Stimulated activated CD8-positive, alpha-beta memory T cell treated with anti-CD3 and anti-CD28 coated beads, Interleukin-4, amount 100 ng/mL, for 48 hours (primary cell): ENCODE measurements at regions not wholly inside any gene's neighbourhood (a gene's known extent, or its start where the extent isn't known, plus 50 kb on each side); places are given as distances from the start of the nearest gene placed in this dataset.
"Not testable (repeated sequence)": the region's sequence is repeated elsewhere in the genome, so short reads cannot be mapped to it uniquely, and the experiment has no call there.

ENCODE experiments used
- DNase-seq: peaks from one replicate; pipeline ENCODE4 v3.0.0-alpha.2; 2020

DNA sequence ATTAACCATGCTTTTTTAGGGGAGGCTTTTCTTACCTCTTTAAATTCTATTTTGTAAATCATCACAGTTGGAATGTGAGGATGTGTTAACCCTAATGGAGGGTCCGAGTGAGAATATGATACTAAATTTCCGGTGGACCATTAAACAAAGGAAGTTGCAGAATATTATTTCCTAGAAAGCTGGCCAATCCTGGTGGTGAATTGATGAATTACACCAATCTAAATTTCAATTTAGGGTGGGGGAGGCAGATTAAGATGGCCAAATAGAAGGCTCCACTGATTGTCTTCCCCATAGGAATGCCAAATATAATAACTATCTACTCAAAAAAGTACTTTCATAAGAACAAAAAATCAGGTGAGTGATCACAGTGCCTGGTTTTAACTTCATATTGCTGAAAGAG lies 1045.6 kb downstream of the GLUD2 start:
- DNase-seq, result no peak

DNA sequence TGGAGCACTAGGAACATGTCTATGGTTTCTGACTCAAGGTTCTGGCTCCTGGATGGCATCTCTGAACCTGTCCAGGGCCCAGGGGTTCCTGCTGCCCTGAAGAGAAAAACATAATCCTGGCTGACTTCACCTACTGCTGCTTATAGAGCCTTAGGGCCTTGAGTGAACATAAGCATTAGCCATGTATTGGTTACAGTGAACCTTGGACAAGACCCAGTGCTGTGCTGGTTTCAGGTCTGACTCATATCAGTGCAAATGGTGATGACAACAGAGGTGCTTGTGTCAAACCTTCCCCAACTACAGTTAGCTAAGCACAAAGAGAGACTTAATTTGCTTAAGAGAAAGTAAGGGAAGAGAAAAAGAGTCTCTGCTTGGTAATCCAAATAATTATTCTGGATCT lies 1047.2 kb downstream of the GLUD2 start:
- no peak for DNase-seq

DNA sequence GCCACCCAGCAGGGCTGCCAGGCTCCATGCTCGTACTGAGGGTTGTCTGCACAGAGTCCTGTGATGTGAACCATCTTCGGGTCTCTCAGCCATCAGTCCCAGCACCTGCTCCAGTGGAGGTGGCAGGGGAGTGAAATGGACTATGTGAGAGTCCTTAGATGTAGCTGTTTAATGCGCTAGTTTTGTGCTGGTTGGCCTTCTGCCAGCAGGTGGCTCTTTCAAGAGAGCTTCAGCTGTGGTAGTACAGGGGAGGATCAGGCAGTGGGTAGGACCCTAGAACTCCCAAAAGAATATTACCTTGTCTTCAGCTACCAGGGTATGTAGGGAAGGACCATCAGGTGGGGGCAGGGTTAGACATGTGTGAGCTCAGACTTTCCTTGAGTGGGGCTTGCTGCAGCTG lies 1066.0 kb downstream of the GLUD2 start:
- DNase-seq, result no peak

DNA sequence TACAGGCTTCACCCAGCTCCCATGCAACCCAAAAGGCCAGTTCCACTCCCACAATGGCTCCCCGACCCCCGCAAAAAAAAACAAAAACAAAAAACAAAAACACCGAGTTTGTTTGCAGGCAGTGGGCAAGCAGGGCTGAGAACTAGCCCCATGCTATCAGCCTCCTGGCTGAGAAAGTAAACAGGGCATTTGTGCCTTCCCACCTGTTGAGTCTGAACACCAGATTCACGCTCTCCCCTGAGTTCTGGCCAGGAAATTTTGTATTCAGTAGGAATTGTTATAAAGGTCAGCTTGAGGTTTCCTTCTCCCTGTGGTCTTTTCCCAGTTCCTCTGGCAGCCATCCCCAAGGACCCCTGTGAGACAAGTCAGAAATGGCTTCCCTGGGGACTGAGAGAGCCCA lies 1066.5 kb downstream of the GLUD2 start:
- no peak for DNase-seq

DNA sequence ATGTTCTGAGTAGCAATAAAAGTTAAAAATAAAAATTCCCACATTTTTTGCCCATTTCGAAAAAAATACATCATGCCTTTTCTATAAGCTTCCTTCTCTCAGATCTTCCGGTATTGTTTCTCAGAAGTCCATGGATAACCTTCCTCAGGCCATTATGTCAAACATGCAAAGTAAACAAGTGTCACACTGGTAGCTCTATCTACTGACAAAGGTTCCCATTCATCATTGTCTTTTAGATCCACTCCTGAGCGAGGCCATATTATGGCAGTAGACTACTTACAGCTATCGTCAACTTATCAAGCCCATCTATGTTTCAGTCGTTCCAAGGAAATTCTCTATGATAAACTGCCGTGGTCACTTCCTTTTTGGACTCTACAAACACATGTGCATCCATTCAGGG lies 1068.2 kb downstream of the GLUD2 start:
- DNase-seq, result no peak

DNA sequence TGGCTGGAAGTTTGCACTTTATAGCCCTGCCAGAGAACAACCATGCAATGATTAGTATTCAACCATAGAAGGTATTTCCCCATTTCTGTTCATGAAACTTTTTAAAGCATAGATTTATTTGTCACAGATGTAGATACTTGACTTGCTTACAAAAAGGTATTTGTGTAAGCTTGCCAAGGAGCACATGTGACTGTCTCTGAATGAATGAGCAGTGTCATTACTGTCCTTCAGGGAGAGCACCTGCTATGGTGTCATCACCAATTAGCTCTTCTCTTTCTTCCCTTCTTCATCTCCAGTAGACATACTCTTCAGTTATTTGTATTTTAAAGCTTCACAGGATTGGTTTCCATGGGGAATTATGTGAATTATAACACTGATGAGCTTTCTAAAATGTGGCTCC lies 1064.7 kb upstream of the GRIA3 start:
- no peak for DNase-seq

DNA sequence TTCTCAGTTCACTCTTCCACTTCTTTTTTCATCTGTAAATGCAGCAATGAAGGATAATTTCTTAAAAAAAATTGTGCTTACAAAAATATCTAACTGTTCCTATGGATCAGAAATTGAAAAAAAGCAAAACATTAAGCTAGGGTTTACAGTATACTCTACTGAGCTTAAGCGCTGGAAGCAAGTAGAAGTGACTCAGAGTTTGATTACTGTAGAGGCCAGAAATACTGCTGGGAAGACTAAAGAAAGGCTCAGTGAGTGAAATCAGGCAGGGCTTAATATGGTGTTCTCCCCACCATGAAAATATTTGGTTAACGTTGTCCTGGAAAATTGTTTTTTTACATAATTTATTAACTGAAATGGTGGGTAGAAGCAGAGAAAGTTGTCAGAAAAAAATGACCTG lies 1061.8 kb upstream of the GRIA3 start:
- no peak for DNase-seq

DNA sequence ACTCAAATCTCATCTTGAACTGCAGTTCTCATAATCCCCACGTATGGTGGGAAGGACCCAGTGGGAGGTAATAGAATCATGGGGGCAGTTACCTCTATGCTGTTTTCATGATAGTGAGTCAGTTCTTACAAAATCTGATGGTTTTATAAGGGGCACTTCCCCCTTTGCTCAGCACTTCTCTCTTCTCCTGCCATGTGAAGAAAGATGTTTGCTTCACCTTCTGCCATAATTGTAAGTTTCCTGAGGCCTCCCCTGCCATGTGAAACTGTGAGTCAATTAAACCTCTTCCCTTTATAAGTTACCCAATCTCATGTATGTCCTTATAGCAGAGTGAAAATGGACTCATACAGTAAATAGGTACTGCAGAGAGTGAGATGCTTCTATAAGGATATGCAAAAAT lies 1050.6 kb upstream of the GRIA3 start:
- DNase-seq, result no peak

DNA sequence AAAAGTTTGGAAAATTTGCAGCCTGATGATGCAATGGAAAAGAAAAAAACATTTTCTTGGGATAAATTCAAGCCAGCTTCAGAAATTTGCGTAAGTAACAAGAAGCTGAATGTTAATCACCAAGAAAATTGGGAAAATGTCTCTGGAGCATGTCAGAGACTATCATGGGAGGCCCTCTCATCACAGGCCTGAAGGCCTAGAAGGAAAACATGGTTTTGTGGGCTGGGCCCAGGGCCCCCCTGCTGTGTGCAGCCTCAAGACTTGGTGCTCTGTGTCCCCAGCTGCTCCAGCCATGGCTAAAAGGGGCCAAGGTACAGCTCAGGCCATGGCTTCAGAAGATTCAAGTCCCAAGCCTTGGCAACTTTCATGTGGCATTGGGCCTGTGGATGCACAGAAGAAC lies 1049.8 kb upstream of the GRIA3 start:
- DNase-seq, result no peak

DNA sequence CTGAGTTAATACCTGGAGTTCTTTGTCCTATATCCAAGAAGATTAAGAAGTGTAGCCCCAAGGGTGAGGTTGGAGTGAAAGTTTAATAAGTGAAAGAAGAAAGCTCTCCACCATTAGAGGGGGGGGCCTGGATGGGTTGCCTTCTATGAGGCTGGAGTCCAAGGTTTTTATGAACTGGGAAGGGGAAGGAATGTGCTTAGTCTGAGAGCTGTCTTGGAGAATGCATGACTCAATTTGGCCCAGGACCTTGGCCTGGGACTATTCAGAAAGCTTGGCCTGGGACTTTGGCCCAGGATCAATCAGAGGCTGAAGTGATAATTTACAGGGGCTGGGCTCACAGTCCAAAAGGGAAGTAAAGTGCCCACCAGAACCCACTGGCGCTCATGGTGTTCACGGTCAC lies 1049.0 kb upstream of the GRIA3 start:
- no peak for DNase-seq

DNA sequence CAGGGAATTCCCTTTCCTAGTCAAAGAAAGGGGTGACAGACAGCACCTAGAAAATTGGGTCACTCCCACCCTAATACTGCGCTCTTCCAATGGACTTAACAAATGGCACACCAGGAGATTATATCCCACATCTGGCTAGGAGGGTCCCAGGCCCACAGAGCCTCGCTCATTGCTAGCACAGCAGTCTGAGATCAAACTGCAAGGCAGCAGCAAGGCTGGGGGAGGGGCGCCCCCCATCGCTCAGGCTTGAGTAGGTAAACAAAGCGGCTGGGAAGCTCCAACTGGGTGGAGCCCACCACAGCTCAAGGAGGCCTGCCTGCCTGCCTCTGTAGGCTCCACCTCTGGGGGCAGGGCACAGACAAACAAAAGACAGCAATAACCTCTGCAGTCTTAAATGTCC lies 1043.9 kb upstream of the GRIA3 start:
- DNase-seq, result not testable (repeated sequence)

DNA sequence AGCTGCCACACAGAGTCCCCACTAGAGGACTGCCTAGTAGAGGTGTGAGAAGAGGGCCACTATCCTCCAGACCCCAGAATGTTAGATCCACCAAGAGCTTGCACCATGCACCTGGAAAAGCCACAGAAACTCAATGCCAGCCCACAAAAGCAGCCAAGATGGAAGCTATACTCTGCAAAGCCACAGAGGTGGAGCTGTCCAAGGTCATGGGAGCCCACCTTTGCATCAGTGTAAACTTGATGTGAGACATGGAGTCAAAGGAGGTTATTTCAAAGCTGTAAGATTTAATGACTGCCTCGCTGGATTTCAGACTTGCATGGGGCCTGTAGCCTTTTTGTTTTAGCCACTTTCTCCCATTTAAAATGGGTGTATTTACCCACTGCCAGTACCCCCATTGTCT lies 1030.1 kb upstream of the GRIA3 start:
- DNase-seq, result no peak

DNA sequence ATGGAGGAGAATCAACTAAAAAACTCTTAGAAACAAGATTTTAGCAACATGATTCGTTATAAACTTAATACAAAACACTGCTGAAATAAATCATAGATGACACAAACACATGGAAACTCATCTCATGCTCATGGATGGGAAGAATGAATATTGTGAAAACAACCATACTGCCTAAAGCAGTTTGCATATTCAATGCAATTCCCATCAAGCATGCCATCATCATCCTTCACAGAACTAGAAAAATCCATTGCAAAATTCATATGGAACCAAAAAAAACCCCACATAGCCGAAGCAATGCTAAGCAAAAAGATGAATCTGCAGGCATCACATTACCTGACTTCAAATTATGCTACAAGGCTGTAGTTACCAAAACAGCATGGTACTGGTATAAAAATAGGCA lies 1015.8 kb upstream of the GRIA3 start:
- DNase-seq, result no peak

DNA sequence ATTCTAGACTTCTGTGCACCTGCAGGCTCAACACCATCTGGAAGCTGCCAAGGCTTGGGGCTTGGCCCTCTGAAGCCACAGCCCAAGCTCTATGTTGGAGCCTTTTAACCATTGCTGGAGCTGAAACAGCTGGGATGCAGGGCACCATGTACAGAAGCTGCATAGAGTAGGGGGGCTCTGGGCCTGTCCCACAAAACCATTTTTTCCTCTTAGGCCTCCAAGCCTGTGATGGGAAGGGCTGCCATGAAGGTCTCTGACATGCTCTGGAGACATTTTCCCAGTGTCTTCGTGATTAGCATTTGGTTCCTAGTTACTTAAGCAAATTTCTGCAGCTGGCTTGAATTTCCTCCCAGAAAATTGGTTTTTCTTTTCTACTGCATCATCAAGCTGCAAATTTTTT lies 999.3 kb upstream of the GRIA3 start:
- no peak for DNase-seq

DNA sequence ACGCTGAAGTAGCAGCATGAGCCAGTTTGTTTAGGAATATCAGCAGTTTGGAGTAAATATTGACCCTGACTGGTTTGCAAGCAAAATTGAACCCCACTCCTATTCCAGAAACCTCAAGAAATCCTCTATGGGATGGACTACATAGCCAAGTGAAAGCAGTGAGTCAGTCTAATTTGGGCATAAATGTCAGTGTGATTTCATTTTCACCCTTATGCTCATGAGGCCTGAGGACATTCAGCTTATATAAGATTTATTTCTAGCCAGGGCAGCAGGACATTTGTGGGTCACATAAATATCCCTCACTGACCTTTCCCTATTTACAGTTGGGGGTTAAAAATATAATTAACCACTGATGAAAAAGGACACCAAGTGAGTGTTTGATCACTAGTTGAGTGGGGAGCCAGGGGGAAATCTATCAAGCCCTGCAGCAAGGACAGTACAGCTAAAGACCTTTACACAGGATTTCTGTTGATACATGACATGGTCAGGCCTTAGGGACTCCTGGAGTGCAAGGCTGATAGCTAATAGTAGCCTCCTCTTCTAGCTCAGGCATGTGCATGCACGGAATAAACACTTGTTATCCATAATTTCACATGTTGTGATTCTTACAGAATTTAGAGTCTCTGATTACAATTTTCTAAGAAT lies 996.9 kb upstream of the GRIA3 start:
- DNase-seq, result no peak

DNA sequence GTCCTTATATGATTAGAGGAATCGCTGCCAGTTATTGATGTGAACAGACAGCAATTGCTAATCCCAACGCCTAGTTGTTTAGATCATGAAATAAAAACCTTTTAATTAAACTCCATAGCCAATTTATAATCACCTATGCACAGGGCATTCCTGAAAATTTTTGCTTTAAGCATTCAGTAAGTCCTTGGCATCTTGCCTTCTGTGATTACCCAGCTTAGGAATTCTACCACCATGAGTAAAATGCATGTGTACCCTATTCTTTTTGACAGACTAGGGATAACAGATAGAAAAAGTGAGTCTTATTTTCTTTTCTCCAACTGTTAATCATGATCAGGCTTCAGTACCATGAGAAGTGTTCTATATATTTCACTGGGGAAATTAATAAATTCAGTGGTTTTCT lies 995.3 kb upstream of the GRIA3 start:
- no peak for DNase-seq

DNA sequence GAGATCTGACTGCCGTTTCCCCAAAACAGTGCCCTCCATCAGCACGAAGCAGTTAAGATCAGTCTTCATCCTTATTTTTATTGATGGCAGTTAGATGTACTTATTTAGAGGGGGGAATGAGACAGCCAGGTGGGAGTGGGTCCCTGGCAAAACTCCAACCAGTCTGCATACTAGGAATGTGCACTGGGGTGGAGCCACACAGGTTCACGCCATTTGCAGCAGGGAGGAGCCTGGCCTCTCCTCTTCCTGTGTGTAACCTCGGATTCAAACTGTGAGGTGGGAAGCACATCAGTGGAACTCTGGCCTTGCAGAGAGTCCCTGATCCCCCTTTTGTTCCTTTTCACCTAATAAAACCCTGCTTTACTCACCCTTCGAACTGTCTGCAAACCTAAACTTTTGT lies 987.7 kb upstream of the GRIA3 start:
- no peak for DNase-seq

DNA sequence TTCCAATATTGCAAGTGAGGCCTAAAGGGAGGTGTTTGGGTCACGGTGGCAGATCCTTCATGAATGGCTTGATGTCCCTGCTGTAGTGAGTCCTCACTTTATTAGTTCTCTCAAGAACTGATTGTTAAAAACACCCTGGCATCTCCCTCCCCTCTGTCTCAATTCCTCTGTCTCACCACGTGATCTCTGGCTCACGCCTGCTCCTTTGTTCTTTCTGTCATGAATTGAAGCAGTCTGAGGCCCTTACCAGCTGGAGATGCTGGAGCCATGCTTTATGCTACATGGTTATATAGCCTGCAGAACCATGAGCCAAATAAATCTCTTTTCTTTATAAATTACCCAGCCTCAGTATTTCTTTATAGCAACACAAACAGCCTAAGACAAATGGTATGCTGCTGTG lies 980.7 kb upstream of the GRIA3 start:
- DNase-seq, result no peak

DNA sequence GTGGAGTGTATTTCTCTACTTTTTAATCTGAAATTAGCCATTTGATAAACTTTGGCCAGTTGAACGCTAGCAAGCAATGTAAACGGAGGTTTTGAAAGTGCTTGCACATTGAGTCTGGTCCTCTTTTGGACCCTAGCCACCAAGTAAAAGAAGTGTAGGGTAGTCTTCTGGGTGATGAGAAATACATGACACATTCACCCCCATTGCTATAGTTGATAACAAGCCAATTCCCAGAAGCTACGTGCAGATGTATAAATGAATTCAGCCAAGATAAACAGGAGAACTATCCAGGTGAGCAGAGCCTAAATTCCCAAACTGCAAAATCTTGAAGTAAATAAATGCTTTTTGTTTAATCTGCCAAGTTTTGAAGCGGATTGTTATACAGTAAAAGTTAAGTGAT lies 965.4 kb upstream of the GRIA3 start:
- DNase-seq, result no peak

DNA sequence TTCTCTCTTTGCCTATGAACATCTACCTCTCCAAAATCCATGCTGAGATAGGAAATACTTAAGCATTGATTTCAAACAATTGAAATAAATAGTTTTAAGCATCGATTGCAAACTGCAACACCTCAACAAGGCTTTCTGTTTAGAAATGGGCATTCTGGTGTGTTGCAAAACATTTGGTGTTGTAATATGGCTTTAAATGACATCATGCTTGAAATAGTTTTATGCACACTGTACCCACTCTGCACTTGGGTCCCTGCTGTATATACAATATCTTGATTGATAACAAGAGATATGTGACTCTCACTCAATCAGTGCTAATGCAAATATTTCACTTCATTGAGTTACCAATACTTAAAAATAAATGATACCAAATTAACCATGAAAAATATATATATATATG lies 964.9 kb upstream of the GRIA3 start:
- DNase-seq, result no peak

DNA sequence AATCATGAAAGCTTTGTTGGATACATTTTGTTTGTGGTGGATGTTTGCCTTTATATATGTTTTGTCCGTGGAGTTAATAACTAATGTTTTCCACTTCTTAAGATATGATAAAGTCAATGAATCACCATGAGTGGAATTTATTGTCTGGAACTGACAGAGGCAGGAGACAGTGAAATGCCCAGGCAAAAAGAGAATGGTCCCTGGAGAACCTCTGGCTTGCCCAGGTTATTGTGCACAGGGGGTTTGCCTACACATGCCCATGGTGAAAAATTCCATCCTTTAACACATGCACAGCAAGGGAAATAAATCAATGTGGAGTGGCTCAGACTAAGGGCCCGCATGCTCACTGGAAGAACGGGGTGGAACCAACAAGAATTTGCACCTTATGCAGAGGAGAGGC lies 964.3 kb upstream of the GRIA3 start:
- DNase-seq, result no peak

DNA sequence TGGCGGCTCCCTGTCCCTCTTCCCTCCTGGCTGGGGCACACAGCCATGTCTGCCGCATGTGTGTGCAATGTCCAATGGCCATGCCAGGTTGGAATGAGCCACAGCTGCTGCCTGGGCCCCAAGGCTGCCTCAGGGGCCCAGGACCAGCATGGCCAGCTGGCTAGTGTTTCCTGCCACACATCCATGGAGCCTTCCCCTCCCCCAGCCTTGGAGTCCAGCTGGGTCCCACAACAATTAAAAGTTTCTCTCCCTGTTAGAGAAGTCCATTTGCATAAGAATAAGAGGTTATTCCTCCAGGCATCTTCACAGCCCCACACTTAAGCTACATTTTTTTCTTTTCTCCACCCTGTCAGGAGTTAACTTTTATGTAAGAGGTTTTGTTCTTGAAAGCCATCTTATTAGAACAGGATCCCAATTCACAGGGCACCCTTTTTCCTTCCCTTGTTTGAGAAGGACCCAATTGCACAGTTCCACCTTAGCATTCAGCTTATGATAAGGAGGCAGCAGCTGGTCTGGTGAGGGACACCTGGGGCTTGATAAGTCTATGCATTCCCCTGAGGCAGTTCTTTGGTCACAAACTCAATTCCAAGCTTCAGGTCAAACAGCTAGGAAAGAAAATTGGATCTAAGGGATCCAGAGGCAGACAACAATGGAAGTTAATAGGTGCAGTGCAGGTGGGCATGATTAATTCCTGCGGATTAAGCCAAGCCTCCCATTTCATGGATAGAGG lies 963.3 kb upstream of the GRIA3 start:
- DNase-seq, result no peak

DNA sequence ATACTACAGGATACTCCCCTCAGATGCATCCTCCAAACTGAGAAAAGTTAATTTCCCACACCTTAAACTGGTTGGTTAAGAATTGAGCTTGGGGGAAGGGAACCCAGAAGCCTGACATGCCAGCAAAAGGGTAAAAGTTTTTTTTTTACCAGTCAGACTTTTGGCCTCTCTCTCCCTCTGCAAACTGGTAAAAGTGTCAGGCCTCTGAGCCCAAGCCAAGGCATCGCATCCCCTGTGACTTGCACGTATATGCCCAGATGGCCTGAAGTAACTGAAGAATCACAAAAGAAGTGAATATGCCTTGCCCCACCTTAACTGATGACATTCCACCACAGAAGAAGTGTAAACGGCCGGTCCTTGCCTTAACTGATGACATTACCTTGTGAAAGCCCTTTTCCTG lies 962.3 kb upstream of the GRIA3 start:
- not testable (repeated sequence) for DNase-seq

DNA sequence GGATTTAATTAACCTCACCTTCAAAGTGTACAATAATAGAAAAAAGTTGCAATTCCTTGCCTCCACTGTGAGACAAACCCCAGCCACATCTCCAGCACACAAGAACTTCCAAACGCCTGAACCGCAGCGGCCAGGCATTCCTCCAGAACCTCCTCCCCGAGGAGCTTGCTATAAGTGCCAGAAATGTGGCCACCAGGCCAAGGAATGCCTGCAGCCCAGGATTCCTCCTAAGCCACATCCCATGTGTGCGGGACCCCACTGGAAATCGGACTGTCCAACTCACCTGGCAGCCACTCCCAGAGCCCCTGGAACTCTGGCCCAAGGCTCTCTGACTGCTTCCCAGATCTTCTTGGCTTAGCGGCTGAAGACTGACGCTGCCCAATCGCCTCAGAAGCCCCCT lies 959.9 kb upstream of the GRIA3 start:
- not testable (repeated sequence) for DNase-seq

DNA sequence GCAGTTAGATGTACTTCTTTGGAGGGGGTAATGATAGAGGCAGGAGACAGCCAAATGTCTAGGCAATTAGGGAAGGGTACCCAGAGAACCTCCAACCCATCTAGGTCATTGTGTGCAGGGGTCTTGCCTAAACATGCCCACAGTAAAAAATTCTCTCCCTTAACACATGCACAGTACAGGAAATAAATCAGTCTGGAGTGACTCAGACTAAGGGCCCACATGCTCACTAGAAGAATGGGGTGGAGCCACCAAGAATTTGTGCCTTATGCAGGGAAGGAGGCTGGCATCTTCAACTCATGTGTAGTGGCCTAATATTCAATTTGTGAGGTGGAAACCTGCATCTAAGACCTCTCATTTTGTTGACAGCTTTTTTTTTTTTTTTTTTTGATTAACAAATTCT lies 945.3 kb upstream of the GRIA3 start:
- DNase-seq, result no peak
